ENCODE measurements at regions not wholly inside any gene's neighbourhood (a gene's known extent, or its start where the extent isn't known, plus 50 kb on each side); places are given as distances from the start of the nearest gene placed in this dataset.

DNA sequence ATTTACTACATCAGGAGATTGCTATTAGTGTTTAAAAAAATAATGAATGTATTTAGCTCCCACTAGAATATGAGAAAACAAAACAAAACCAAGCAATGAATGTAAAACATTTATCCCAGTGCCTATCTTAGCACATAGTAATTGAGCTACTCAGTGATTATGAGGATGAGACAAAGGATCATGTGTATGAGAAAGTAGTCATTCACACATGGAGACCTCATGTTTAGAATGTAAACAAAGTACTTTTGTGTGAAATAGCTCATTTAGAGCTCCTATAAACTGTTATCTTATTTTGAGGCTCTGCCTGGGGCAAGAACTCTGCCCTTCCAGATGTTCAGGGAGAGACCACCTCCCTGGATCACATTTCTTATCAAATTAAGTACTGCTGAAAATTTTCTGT is 236.8 kb downstream of the LRRN1 start:
- H3K27ac ChIP-seq, result no peak overlapping the region
- TF ChIP-seq, protein P1, sequence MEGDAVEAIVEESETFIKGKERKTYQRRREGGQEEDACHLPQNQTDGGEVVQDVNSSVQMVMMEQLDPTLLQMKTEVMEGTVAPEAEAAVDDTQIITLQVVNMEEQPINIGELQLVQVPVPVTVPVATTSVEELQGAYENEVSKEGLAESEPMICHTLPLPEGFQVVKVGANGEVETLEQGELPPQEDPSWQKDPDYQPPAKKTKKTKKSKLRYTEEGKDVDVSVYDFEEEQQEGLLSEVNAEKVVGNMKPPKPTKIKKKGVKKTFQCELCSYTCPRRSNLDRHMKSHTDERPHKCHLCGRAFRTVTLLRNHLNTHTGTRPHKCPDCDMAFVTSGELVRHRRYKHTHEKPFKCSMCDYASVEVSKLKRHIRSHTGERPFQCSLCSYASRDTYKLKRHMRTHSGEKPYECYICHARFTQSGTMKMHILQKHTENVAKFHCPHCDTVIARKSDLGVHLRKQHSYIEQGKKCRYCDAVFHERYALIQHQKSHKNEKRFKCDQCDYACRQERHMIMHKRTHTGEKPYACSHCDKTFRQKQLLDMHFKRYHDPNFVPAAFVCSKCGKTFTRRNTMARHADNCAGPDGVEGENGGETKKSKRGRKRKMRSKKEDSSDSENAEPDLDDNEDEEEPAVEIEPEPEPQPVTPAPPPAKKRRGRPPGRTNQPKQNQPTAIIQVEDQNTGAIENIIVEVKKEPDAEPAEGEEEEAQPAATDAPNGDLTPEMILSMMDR (IDR thresholded peaks at IDR 0.05), result no peak
- TF ChIP-seq POLR2AphosphoS5 (IDR thresholded peaks at IDR 0.05), result no peak
- no peak for TF ChIP-seq EP300 (IDR thresholded peaks at IDR 0.05; ENCODE audit: low read depth)
- no peak for TF ChIP-seq POLR2A (IDR thresholded peaks at IDR 0.05)
- H3K9me3 ChIP-seq, result no peaks in the 10 kb centered on the region
- H3K4me3 ChIP-seq, result no peak overlapping the region
- in situ Hi-C loops (cut with MboI; ENCODE audit: low pct_ligation_motif_present in 1 of 4, low pct_unique_long_range_greater_than_20kb in 1 of 4, low sequenced_read_pairs in 3 of 4) (no loop called here), intact Hi-C loops (cut with DNase I; ENCODE audit: low total_unique reads) (no loop called here)
- no peak for DNase-seq
- H3K27me3 ChIP-seq, result no peaks in the 10 kb centered on the region
- H3K4me1 ChIP-seq, result no peaks in the 10 kb centered on the region
- no peaks in the 10 kb centered on the region for H3K36me3 ChIP-seq

DNA sequence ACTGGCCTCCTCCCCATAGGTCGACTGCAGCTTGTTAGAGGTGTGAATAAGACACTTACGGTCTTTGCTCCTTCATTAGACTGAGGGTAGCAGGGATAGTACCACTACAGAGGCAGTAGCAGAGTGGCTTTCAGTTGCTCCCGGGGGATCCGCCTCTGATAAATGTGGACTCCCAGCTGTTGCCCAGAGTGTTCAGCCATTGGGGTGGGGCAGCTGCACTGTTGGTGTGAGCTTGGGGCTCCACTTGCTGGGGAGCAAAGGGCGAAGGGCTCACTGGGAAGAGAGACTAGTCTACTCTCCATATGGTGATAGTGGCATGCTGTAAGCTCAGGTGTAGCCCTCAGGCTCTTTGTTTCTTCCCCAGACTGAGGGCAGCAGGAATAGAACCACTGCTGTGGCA is 239.1 kb downstream of the LRRN1 start:
- in situ Hi-C loops (cut with MboI; ENCODE audit: low pct_ligation_motif_present in 1 of 4, low pct_unique_long_range_greater_than_20kb in 1 of 4, low sequenced_read_pairs in 3 of 4), result no loop called here
- H3K9me3 ChIP-seq, result no peaks in the 10 kb centered on the region
- no peak for DNase-seq
- H3K36me3 ChIP-seq, result no peaks in the 10 kb centered on the region
- intact Hi-C loops (cut with DNase I; ENCODE audit: low total_unique reads), result no loop called here
- H3K4me1 ChIP-seq, result no peaks in the 10 kb centered on the region
- no peaks in the 10 kb centered on the region for H3K27me3 ChIP-seq
- 85% methylated on average over 5 of the region's 5 CpGs; no CpG with 5 or more reads in 1 of the 2 donors for WGBS, 2 donors (ENCODE audit: low coverage in 1 of 2)
- H3K4me3 ChIP-seq, result no peak overlapping the region
- no peak overlapping the region for H3K27ac ChIP-seq
- TF ChIP-seq, protein P1 (IDR thresholded peaks at IDR 0.05), result no peak
- TF ChIP-seq POLR2AphosphoS5 (IDR thresholded peaks at IDR 0.05), result no peak
- no peak for TF ChIP-seq EP300 (IDR thresholded peaks at IDR 0.05; ENCODE audit: low read depth)
- no peak for TF ChIP-seq POLR2A (IDR thresholded peaks at IDR 0.05)

DNA sequence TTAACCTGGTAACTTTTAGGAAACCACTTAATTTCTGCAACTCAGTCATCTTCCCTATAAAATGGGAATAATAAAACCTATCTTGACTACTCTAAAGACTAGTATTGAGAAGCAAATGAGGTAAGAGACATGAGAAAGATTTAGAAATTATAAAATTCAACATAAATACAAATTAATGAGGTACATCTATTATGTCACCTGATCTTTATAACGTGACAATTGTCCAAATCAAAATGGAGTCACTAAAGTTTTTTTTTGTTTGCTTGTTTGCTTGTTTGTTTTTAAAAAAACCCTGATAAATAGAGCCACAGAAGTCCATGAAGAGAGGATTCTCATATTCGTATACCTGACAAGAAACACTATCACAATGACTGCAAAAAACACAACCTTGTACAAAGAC is 242.8 kb downstream of the LRRN1 start:
- H3K4me1 ChIP-seq, result no peaks in the 10 kb centered on the region
- H3K27ac ChIP-seq, result no peak overlapping the region
- no peaks in the 10 kb centered on the region for H3K9me3 ChIP-seq
- in situ Hi-C loops (cut with MboI; ENCODE audit: low pct_ligation_motif_present in 1 of 4, low pct_unique_long_range_greater_than_20kb in 1 of 4, low sequenced_read_pairs in 3 of 4), result no loop called here
- TF ChIP-seq EP300 (IDR thresholded peaks at IDR 0.05; ENCODE audit: low read depth) (no peak), POLR2AphosphoS5 (IDR thresholded peaks at IDR 0.05) (no peak), POLR2A (IDR thresholded peaks at IDR 0.05) (no peak)
- TF ChIP-seq, protein P1 (IDR thresholded peaks at IDR 0.05), result no peak
- WGBS, 2 donors (ENCODE audit: low coverage in 1 of 2), result 81 to 94% methylated on average over 2 of the region's 2 CpGs
- DNase-seq, result no peak
- intact Hi-C loops (cut with DNase I; ENCODE audit: low total_unique reads), result no loop called here
- no peaks in the 10 kb centered on the region for H3K27me3 ChIP-seq
- H3K36me3 ChIP-seq, result no peaks in the 10 kb centered on the region
- no peak overlapping the region for H3K4me3 ChIP-seq

DNA sequence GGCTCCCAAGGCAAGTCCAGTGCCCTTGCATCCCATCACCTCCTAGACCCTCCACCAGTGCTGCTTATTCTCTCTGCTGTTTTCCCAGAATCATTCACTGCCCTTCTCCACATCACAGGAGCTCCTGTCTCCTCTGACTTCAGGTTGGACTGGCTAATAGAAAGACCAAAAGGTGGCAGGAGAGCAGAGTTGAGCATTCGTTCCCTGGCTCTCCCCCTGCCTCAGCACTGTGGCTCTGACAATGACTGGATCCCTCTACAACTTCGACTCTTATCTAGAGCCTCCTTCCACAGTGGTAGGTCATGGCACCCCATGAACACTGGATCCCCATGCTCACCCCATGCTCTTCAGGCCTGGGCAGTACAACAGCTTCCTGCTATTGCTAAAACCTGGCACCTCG is 243.6 kb downstream of the LRRN1 start:
- no peak overlapping the region for H3K4me3 ChIP-seq
- TF ChIP-seq POLR2A (IDR thresholded peaks at IDR 0.05), result no peak
- TF ChIP-seq, protein P1 (IDR thresholded peaks at IDR 0.05), result no peak
- TF ChIP-seq POLR2AphosphoS5 (IDR thresholded peaks at IDR 0.05), result no peak
- TF ChIP-seq EP300 (IDR thresholded peaks at IDR 0.05; ENCODE audit: low read depth), result no peak
- intact Hi-C loops (cut with DNase I; ENCODE audit: low total_unique reads) (no loop called here), in situ Hi-C loops (cut with MboI; ENCODE audit: low pct_ligation_motif_present in 1 of 4, low pct_unique_long_range_greater_than_20kb in 1 of 4, low sequenced_read_pairs in 3 of 4) (no loop called here)
- H3K27me3 ChIP-seq, result no peaks in the 10 kb centered on the region
- no peak for DNase-seq
- no peak overlapping the region for H3K27ac ChIP-seq
- H3K36me3 ChIP-seq, result no peaks in the 10 kb centered on the region
- WGBS, 2 donors (ENCODE audit: low coverage in 1 of 2), result 60 to 78% methylated on average over 2 to 3 of the region's 3 CpGs
- no peaks in the 10 kb centered on the region for H3K9me3 ChIP-seq
- no peaks in the 10 kb centered on the region for H3K4me1 ChIP-seq

Measured in transverse colon (tissue), 4 donors.